PC-9 (cell line): ENCODE measurements at regions not wholly inside any gene's neighbourhood (a gene's known extent, or its start where the extent isn't known, plus 50 kb on each side); places are given as distances from the start of the nearest gene placed in this dataset.

ENCODE experiments used
- BruUV-seq: library from RNA; stranded (reverse); fragments of 400-500 nt; replicated peaks from 2 replicates; lab custom pipeline; 2021; lab: Mats Ljungman, UMichigan
- CTCF ChIA-PET: fragments of 300-600 bp; sonication (Branson Sonifier 250); formaldehyde crosslinking; loops from one replicate; lab custom pipeline; 2022; ENCODE audit warnings: antibody characterized with exemption; lab: Charles Lee
- POLR2A ChIA-PET: fragments of 300-600 bp; sonication (Branson Sonifier 250); formaldehyde crosslinking; loops from one replicate; lab custom pipeline; 2022; ENCODE audit warnings: antibody characterized with exemption; ENCODE audit not compliant: unreplicated experiment; lab: Charles Lee
- DNase-seq, 2 experiments: peaks; one replicate each; pipeline versions ENCODE4 v3.0.0 to v3.0.0-alpha.2; 2015 to 2022; ENCODE audit warnings: mixed read lengths in 1 of 2
- H2AFZ ChIP-seq: fragments of 200-600 bp; sonication (generic); 2 replicates; pipeline ENCODE4 v1.8.1; 2017; ENCODE audit warnings: antibody characterized with exemption
- H3F3A ChIP-seq: fragments of 200-600 bp; sonication (generic); 2 replicates; pipeline ENCODE4 v1.8.1; 2017; ENCODE audit warnings: antibody characterized with exemption, mild to moderate bottlenecking, low read depth; ENCODE audit not compliant: insufficient read depth
- H3K27ac ChIP-seq: fragments of 200-600 bp; sonication (generic); 2 replicates; pipeline ENCODE4 v1.6.1; 2016; ENCODE audit warnings: mixed run types
- H3K27me3 ChIP-seq: fragments of 200-600 bp; sonication (generic); 2 replicates; pipeline ENCODE4 v1.6.1; 2016; ENCODE audit warnings: low read depth, mixed run types; ENCODE audit not compliant: insufficient read depth
- H3K36me3 ChIP-seq: fragments of 200-600 bp; sonication (generic); 2 replicates; pipeline ENCODE4 v1.6.1; 2016; ENCODE audit warnings: low read depth, mixed run types
- H3K4me1 ChIP-seq: fragments of 200-600 bp; sonication (generic); replicated peaks from 2 replicates; pipeline ENCODE4 v1.6.1; 2016; ENCODE audit warnings: mixed run types; ENCODE audit not compliant: insufficient read depth
- H3K4me2 ChIP-seq: fragments of 200-600 bp; sonication (generic); 2 replicates; pipeline ENCODE4 v1.6.1; 2017; ENCODE audit warnings: mixed run types
- H3K4me3 ChIP-seq: fragments of 200-600 bp; sonication (generic); 2 replicates; pipeline ENCODE4 v1.6.1; 2016; ENCODE audit warnings: mixed run types
- H3K79me2 ChIP-seq: fragments of 200-600 bp; sonication (generic); 2 replicates; pipeline ENCODE4 v1.6.1; 2017; ENCODE audit warnings: low read depth, mixed run types
- H3K9me2 ChIP-seq: fragments of 200-600 bp; sonication (generic); 2 replicates; pipeline ENCODE4 v1.8.1; 2017; ENCODE audit warnings: mild to moderate bottlenecking; ENCODE audit not compliant: insufficient read depth
- H3K9me3 ChIP-seq: fragments of 200-600 bp; sonication (generic); 2 replicates; pipeline ENCODE4 v1.8.1; 2016; ENCODE audit warnings: low read depth; ENCODE audit not compliant: insufficient read depth
- H4K20me1 ChIP-seq: fragments of 200-600 bp; sonication (generic); 2 replicates; pipeline ENCODE4 v1.8.1; 2017; ENCODE audit not compliant: insufficient read depth
- CTCF ChIP-seq: fragments of 200-600 bp; sonication (generic); conservative IDR thresholded peaks from 2 replicates; pipeline ENCODE4 v1.6.1; 2017; ENCODE audit warnings: mixed run types, antibody characterized with exemption, mild to moderate bottlenecking, moderate library complexity
- EZH2 ChIP-seq: fragments of 200-600 bp; sonication (generic); IDR thresholded peaks from 2 replicates; pipeline ENCODE4 v1.8.0; 2017; ENCODE audit warnings: antibody characterized with exemption, low read depth
- intact Hi-C: fragments of 100-400 bp; cut with micrococcal nuclease; formaldehyde crosslinking; loops from one replicate; pipeline ENCODE4 v1.10.0; 2022; ENCODE audit not compliant: unreplicated experiment

GRCh38 chr5:1934056-1934394, 51.3 kb upstream of the IRX4 start:
- no peak for TF ChIP-seq CTCF
- no peak for TF ChIP-seq EZH2
- Histone ChIP-seq H3K4me2 (no peak overlapping the region), H3F3A (peaks cover 13% of the 10 kb centered on the region), H3K9me2 (no peaks in the 10 kb centered on the region), H3K4me3 (no peak overlapping the region), H3K79me2 (no peaks in the 10 kb centered on the region), H4K20me1 (no peaks in the 10 kb centered on the region), H3K9me3 (peaks cover 11% of the 10 kb centered on the region; the same call in 1 of the 2 replicates), H2AFZ (no peak overlapping the region), H3K4me1 (peaks cover 14% of the 10 kb centered on the region), H3K27ac (no peak overlapping the region), H3K27me3 (peaks cover 77% of the 10 kb centered on the region), H3K36me3 (no peaks in the 10 kb centered on the region)
- intact Hi-C loops, result no loop called here
- ChIA-PET CTCF (no interaction called here), POLR2A (no interaction called here)
- DNase-seq, result no peak
- no TSS peak for BruUV-seq

GRCh38 chr5:1933364-1934055, 50.8 kb upstream of the IRX4 start:
- intact Hi-C loops, result no loop called here
- H3K4me1 ChIP-seq, result peaks cover 14% of the 10 kb centered on the region
- no peak for DNase-seq

More at GRCh38 chr5:1933364-1934055, 50.8 kb upstream of the IRX4 start:
- Histone ChIP-seq H3K79me2 (no peaks in the 10 kb centered on the region), H3K27me3 (peaks cover 78% of the 10 kb centered on the region), H3K4me3 (no peak overlapping the region), H3K9me3 (peaks cover 11% of the 10 kb centered on the region; the same call in 1 of the 2 replicates), H3K27ac (no peak overlapping the region), H3K36me3 (no peaks in the 10 kb centered on the region), H4K20me1 (no peaks in the 10 kb centered on the region), H3K4me2 (no peak overlapping the region), H2AFZ (no peak overlapping the region), H3F3A (peaks cover 18% of the 10 kb centered on the region), H3K9me2 (no peaks in the 10 kb centered on the region)
- POLR2A ChIA-PET, result no interaction called here
- CTCF ChIA-PET, result no interaction called here
- TF ChIP-seq CTCF (no peak), EZH2 (no peak)
- no TSS peak for BruUV-seq
